SK-N-DZ (cell line): ENCODE measurements at regions not wholly inside any gene's neighbourhood (a gene's known extent, or its start where the extent isn't known, plus 50 kb on each side); places are given as distances from the start of the nearest gene placed in this dataset.
"Not testable (repeated sequence)": the region's sequence is repeated elsewhere in the genome, so short reads cannot be mapped to it uniquely, and the experiment has no call there.

Experiments
- DNase-seq: peaks from one replicate; pipeline ENCODE4 v3.0.0-alpha.2; 2015; ENCODE audit warnings: low spot score

DNA sequence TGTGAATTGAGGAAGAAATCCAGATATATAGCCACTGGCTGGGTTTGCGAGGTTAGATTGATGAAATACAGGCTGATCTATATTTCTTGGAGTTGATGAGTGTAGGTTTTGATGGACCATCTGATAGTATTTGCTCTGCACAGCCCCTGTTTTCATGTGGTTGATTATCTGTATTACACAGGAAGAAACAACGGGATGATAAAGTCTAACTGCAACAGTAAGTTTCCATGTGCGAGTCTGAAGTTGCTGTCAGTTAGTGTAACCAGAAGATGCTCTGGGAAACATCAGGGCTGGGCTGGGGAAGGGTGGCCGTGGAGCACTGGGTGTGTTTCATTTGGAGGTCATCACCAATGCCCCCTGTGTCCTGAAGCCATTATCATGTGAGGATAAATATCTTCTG lies 148.4 kb upstream of the SFRP2 start:
- DNase-seq, result no peak

DNA sequence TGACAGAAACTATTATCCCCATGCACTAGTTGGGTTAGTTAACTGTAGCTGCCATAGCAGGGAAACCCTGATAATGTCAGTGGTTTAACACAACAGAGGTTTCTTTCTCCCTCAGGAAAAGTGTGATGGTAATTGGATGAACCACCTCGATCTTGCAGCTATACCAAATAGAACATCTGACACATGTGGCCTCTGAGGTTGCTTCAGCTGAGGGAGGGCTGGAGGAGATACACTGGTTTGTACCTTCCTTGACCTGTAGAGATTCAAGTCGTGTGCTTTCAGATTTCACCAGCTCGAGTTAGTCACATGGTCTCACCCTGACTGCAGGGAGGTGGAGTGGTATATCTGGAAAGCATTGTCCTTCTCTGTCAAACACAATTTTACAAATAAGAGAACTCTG lies 147.2 kb upstream of the SFRP2 start:
- DNase-seq, result no peak

DNA sequence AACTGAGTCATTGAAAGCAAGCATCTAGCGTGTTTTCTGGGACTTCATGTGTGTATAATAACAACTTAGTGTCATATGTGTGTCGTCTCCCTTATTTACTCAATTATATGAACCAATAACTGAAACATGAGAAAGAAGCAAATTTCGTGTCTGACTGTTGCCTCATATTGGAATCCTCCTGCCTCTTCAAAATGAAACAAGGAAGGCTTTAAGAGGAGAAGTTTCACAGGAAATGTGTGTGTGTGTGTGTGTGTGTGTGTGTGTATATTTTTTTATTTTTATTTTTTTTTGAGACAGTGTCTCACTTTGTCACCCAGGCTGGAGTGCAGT lies 145.8 kb upstream of the SFRP2 start:
- no peak for DNase-seq

DNA sequence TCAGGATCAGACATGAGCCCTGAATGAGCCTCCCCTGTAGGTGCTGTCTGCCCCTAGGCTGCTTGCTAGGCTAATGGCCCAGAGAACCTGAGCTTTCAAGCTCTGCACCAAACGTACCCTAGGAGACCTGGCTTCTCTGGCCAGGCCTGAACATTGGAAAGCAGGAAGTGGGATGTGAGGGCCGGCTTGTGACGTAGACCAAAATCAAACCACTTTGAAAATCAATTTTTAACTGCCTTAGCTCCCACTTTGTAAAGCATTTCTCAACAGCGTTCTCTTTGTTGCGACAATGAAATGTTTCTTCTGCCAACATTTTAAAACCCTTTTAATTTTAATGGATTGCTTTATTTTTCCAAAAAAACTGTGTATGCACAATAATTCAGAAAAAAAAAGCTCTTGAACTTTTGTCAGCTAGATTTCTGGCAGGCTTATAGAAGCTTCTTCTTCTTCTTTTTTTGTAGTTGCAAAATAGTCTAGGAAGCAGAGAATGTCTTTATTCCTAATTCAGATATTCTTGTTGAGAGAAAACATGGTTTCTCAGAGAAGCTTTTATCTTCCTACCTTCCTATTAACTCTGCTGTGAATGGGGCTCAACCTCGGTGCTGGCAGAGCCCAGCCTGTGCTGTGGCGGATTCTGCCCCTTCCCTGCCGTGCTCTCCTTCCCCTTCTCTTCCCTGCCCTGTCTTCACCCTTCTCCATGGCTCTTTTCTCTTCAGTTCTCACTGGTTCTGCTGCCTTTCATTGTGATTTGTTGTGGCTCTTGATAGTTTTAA lies 145.2 kb upstream of the SFRP2 start:
- no peak for DNase-seq

DNA sequence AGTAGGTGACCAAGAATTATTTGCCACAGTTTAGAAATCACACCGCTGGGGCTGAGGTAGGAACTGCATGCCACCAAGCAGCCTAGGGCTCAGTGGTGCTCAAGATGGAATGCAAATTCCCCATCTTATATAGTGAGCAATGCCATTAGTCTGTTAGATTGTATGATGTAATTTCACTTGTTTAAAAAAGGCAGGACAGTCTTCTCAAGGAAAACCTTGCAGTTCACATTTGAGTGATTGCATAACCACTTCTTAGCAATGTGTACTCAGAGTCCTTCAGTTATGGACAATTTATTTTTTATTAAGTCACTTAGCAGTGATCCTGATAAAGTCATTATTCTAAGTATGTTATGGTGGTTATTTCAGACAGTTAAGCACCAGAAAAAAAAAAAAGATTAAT lies 142.9 kb upstream of the SFRP2 start:
- DNase-seq, result no peak

DNA sequence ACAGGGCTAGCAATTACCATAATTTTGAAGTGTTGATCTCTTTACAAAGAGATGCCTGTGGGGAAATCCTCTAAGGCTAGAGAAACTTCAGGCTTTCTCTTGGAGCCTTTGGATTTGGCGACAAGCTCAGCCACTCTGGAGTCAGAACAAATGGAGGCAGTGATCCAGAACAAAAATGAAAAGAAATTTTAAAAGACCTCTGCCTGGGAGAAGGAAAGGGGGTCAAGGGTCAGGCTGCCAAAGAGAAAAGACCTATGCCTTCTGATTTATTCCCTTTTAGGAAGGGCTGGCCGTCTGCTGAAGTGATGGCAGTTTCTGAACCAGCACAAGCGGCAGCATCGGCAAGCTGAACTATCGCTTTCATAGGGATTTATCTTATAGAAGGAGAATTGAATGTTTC lies 140.8 kb upstream of the SFRP2 start:
- DNase-seq, result no peak

DNA sequence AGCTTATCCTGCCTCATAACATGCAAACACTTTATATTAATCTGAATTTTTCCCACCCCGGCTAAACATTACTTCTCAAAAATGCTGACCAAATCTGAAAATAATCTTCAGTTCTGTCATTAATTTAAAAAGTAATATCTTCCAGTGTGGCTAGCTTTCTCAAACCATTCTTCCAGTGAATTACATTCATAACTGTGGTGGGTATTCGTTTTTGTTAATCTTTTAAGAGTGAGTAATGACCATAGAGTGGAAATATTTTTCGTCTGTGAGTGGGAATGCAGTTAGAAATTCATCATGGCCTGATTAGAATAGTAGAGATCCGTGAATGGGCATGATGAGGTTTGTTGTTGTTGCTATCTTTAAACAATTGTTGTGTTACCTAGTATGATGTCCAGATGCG lies 138.6 kb upstream of the SFRP2 start:
- no peak for DNase-seq

DNA sequence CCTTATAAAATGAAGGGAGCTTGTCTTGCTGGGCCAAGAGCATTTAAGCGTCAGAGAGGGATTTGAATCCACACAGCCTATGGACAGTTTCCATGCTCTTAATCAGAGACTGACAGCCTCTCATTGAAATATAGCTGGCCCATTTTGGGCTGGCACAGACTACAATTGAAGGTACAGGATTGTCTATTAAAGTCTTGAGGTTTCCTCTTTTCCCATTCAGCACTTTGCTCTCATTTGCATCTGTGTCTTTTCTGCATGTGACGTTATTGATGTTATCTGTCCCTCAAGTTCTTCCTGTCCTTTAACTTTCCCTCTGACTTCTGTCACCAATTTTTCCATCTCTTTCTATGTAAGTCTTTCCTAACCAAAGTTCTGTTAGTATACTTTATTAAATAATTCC lies 133.3 kb upstream of the SFRP2 start:
- no peak for DNase-seq

DNA sequence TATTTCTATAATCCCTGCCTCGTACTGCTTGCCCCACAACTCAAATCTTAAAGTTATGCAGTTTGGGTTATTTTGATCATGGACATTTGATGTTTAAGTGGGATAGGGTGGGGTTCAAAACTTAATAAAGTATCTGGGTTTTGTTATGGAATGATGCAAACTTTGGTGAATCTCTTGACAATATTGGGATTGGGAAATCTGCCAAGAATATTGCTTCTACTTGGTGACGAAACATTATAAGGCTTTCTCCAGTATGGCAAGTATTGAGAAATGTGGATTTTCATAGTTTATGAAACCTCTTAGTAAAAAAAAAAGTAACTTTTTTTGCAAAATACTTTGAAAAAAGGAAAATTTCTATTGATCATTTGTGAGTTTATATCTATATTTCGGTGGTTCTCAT lies 130.8 kb upstream of the SFRP2 start:
- no peak for DNase-seq

DNA sequence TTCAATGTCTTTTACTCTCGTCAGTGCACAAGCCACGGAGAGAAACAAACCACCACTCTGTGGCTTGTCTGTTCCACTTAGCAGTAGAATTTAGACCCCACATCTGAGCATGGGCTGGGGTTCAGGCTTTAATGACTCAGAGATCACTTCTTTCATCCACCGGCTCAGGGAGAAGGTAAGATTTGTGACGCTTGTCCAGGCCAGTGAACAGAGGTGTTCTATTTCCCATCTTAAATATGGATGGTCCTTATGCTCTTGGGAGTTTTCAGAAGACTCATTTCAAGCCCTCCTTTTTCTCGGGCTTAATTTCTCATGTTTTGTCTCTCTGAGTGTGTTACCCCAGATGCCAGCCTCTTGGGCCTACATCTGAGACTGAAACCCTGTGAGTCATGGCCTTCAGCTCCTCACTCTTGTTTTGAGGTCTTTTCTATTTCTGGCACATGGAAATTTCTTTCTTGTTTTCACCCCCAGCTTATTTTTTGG lies 127.4 kb upstream of the SFRP2 start:
- DNase-seq, result no peak

DNA sequence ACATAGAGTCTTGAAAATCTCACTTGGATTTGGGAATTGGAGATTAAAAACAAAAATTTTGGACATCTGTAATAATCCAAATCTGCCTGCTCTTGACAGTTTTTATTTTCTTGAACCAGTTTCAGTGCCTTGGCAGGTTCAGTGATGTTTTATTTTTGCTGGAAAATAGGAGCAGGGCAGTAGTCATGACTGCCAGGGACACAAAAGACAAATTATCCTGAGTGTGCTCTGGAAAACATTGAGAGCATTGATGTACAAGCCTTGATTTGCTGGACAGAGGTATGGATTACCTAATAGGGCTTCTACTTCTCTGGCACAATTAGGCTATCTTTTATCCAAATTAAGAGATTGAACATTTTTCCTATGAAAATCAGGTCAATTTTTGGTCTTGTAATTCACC lies 123.4 kb upstream of the SFRP2 start:
- no peak for DNase-seq

DNA sequence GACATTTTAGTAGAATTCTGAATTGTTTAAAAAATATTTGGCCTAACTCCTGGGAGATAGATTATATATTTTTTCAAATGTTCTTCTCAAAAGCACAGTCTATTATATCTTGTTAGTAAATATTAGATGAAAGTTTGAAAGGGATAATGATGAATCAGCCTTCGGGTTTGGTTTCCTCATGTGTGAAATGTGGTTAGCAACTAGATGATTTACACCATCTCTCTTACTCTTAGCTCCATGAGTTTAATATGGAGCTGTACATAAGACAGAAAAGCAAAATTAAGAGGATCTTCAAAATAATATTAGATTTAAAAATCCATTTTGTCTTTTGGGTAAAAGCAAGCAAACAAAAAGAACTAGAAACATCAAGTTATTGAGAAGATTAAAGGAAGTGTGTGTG lies 120.8 kb upstream of the SFRP2 start:
- no peak for DNase-seq

DNA sequence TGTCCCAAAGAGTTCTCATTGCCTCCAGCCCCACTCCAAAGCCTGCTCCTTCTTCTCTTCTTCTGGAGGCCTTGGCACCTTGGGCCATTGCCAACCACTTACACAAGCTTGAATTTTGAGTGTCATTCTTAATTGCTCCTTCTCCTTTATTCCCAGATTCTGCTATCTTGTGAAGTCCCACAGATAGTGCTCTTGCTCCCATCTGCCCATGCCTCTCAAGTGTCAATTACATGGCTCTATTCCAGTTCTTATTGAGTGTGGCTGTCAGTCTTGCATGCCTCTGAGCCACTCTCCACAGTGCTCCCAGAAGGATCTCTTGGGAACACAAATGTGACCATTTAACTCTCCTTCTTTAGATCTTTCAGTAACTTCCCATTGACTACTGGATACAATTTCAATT lies 117.3 kb upstream of the SFRP2 start:
- DNase-seq, result no peak

DNA sequence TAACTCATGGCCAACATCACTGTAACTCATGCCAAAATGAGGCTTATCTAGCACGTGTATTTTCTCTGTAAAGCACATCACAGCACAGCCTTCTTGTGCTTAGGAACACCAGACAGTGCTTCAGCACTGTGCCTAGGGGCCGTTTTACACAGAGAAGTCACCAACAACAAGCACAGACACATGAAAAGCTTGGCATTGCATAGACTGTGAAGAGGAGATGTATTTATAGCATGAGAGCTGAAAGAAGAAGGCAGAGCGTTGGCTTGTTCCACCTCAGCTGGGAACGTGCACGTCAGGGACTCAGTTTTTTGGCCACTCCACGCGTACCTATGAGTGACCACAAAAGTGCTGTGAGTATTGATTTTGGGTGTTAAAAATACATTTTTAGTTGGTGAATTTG lies 116.3 kb upstream of the SFRP2 start:
- DNase-seq, result no peak

DNA sequence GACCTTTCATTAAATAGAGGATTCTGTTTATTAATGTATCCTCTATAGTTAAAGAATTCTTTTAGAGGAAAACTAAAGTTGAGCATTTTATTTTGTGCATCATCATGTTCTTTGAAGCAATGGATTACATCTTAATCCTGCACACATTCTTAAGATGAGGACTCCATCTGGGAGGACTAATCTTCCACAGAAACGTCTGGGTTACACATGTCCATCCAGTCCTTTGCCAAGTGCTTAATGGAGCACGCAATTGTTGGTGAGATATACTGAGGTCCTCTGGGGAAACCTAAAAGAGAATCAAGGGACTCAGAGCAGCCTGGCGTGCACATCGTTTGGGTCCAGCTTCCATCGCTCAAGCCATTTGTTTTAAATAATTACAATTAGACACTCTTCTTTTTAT lies 115.1 kb upstream of the SFRP2 start:
- no peak for DNase-seq

DNA sequence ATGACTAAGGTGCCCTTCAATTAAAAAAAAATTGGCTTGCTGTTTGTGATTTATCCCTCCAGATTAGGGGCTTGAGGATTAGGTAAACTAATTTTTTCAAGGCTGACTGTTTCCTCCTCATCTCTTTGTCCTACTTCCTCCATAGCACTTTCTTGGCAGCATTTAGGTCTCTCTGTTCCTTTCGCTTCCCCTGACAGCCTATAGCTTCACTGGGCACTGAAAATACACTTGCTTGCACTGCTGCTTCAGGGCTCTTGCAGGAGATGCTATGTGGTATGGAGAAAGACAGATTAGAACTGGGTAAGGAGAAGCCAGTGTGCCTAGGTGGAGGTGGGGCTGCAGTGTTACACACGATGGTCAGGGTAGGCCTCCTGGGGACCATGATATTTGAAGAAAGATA lies 112.3 kb upstream of the SFRP2 start:
- no peak for DNase-seq

DNA sequence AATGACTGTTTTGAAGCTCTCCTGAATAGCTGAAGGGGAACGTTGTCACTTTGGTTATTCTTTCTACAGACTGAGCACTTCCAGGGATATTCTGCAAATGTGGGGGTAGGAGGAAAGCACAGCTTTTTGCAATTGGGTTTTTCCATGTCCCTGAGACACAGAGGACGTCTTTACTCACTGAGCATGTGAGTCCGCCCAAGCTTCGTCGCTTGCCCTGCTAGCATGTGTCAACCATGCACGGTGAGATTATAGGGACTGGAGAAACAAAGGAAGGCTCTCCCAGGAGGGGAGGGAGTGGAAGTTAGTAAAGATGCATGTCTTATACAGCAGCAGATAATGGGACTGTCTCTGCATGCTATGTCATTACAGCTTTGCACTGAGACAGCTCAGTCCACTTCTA lies 111.5 kb upstream of the SFRP2 start:
- DNase-seq, result no peak

DNA sequence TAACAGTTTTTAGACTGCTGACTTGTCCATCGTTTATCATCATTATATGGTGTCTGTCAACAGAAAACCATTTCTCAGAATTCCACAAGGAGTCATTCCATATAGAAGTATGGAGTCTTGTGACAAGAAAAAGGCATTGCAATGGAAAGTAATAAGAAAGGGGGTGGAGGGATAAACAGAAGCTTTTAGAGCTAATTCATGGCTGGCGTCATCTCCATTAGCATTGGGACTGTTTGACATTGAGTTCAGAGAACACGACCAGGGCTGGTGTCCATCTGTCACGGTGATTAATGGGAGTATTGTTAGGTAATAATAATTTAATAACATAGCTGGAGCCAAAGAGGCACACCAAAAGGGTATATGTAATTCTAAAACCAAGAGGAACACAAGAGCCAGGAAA lies 101.9 kb upstream of the SFRP2 start:
- no peak for DNase-seq

DNA sequence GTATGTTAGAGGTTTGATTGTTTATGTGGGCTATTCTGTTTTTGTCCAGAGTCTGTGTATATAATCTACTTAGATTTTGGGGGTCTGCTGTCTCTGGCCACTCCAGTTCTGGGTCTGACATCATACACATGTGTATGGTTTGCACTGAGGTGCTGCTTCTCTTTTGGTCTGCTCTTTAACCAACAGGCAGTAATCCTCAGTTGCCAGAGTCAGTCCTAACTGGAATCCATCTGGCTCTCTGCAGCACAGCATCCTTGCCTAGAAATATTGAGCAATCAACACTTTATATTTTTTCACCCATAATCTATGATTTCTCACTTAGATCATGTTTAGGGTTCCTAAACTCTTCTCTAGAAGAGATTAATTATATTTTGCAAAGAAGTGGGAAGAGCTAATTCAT lies 98.3 kb upstream of the SFRP2 start:
- no peak for DNase-seq

DNA sequence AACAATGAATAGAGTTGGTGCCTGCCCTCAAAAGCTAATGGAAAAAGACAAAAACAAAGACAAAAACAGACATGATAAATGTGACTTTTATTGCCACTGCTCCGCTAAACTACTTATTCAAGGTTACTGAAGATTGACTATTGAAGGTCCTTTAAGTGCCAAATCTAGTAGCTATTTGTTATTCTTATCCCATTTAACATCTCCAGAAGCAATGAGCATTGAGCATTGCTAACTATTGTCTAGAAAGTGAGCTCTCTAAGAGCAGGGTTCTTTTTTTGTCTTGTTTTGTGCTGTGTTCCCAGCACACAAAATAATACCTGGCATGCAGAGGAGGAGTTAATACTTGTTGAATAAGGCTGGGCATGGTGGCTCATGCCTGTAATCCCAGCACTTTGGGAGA lies 95.4 kb upstream of the SFRP2 start:
- no peak for DNase-seq

DNA sequence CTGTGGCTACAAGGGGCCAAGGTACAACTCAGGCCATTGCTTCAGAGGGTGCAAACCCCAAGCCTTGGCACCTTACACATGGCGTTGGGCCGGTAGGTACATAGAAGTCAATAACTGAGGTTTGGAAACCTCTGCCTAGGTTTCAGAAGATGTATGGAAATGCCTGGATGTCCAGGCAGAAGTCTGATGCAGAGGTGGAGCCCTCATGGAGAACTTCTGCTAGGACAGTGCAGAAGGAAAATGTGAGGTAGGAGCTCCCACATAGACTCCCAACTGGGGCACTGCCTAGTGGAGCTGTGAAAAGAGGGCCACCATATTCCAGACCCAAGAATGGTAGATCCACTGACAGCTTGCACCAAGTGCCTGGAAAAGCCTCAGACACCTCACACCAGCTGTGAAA lies 92.1 kb upstream of the SFRP2 start:
- no peak for DNase-seq

DNA sequence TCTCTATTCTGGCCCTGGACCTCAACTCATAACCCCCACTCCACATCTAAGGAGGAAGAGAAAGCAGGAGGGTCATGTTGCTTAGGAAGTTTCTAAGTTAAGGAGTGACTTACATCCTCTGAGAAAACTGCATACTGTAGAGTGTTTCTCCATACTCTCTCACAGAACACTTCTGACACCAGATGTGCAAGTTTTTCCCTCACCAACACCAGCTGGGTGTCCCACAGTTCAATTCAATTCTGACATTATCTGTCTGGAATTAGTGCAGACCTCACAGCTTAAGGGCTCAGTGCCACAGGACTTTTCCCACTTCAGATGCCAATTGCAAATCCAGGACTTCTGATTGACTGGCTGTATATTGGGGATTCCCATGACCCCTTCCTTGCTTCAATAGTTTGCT lies 89.0 kb upstream of the SFRP2 start:
- DNase-seq, result no peak

DNA sequence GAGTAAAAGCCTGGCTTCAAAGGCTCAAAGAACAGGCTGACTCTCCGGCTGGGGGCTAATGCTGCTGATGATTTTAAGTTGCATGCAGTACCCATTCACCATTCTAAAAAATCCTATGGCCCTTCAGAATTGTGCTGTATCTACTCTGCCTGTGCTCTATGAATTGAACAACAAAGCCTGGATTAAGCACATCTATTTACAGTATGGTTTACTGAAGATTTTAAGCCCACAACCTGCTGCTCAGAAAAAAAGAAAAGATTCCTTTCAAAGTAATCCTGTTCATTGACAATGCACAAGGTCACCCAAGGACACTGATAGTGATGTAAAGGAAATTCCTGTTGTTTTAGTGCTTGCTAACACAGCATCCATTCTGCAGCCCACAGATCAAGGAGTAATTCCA lies 84.9 kb upstream of the SFRP2 start:
- DNase-seq, result no peak

DNA sequence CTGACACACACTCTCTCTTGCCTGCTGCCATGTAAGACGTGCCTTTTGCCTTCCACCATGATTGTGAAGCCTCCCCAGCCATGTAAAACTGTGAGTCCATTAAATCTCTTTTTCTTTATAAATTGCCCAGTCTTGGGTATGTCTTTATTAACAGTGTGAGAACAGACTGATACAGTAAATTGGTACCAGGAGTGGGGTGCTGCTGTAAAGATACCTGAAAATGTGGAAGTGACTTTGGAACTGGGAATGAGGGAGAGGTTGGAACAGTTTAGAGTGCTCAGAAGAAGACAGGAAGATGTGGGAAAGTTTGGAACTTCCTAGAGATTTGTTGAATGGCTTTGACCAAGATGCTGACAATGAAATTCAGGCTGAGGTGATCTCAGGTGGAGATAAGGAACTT lies 77.9 kb upstream of the SFRP2 start:
- DNase-seq, result not testable (repeated sequence)
